Activated T-helper 17 cell treated with anti-CD3 and anti-CD28 coated beads, Interleukin-2, amount 50 U/mL, for 72 hours (primary cell): ENCODE measurements at regions not wholly inside any gene's neighbourhood (a gene's known extent, or its start where the extent isn't known, plus 50 kb on each side); places are given as distances from the start of the nearest gene placed in this dataset.

ENCODE experiments used
- ATAC-seq: fragments of 150-1000 bp; cut with Tn5 transposase; replicated peaks from 2 replicates; pipeline ENCODE4 v1.10.0; 2021; ENCODE audit warnings: mild to moderate bottlenecking, moderate library complexity
- H3K27ac Mint-ChIP-seq: one replicate; pipeline ENCODE4 v1.8.0; 2022; ENCODE audit warnings: mixed read lengths
- H3K27me3 Mint-ChIP-seq: one replicate; pipeline ENCODE4 v1.8.0; 2022; ENCODE audit warnings: mixed read lengths
- H3K36me3 Mint-ChIP-seq: one replicate; pipeline ENCODE4 v1.8.0; 2022; ENCODE audit warnings: low read depth, mild to moderate bottlenecking, mixed read lengths
- H3K4me1 Mint-ChIP-seq: one replicate; pipeline ENCODE4 v1.8.0; 2022; ENCODE audit warnings: mixed read lengths
- H3K4me3 Mint-ChIP-seq: one replicate; pipeline ENCODE4 v1.8.0; 2022; ENCODE audit warnings: mild to moderate bottlenecking, mixed read lengths
- H3K9me3 Mint-ChIP-seq: one replicate; pipeline ENCODE4 v1.8.0; 2022; ENCODE audit warnings: mixed read lengths

DNA sequence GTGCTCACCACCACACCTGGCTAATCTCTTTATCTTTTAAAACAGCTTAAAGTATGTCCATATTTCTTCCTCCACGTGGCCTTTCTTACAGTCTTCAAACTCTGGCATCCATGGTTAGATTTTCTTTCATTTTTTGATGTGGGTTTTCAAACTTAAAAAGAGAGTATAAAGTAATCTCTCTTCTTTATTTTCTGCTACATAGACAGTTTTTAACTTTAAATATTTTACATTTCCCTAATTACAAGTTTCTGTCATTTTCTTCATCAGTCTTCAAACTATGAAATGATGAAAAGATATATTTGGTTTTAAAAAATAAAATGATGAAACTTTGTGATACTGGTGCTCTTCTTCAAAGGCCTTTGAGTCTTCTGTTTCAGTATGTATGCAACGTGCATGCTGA is 143.5 kb upstream of the ESRRG start:
- Mint-ChIP-seq H3K4me1 (no peaks in the 10 kb centered on the region), H3K4me3 (no peak overlapping the region), H3K27ac (no peak overlapping the region), H3K36me3 (no peaks in the 10 kb centered on the region), H3K27me3 (no peaks in the 10 kb centered on the region), H3K9me3 (peaks cover 4% of the 10 kb centered on the region)
- ATAC-seq, result no peak

DNA sequence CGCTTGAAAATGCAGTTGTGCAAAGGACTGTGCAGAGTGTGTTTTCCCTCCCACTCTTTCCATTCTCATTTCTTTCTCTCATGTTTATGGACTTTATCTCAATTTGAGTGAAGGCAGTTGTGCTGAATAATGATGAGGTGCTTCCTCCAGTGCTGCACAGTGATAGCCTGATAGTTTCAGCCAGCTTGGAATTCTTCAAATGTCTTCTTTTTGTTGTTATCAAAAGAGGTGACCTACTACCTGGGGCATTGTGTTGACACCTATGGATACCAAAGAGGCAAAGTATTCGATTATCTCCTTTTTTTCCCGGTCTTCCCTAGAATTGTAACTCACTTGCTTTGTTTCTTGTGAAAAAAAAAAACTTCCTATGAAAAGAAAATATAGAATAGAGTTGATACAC is 132.6 kb upstream of the ESRRG start:
- H3K4me1 Mint-ChIP-seq, result no peaks in the 10 kb centered on the region
- peaks cover 18% of the 10 kb centered on the region for H3K9me3 Mint-ChIP-seq
- H3K4me3 Mint-ChIP-seq, result no peak overlapping the region
- no peaks in the 10 kb centered on the region for H3K27me3 Mint-ChIP-seq
- ATAC-seq, result no peak
- no peaks in the 10 kb centered on the region for H3K36me3 Mint-ChIP-seq
- H3K27ac Mint-ChIP-seq, result no peak overlapping the region

GRCh38 chr1:216854836-216855484 is 131.7 kb upstream of the ESRRG start:
- H3K36me3 Mint-ChIP-seq, result no peaks in the 10 kb centered on the region
- no peak overlapping the region for H3K4me3 Mint-ChIP-seq
- H3K27ac Mint-ChIP-seq, result no peak overlapping the region
- H3K4me1 Mint-ChIP-seq, result no peaks in the 10 kb centered on the region
- peaks cover 15% of the 10 kb centered on the region for H3K9me3 Mint-ChIP-seq
- H3K27me3 Mint-ChIP-seq, result no peaks in the 10 kb centered on the region
- ATAC-seq, result no peak

DNA sequence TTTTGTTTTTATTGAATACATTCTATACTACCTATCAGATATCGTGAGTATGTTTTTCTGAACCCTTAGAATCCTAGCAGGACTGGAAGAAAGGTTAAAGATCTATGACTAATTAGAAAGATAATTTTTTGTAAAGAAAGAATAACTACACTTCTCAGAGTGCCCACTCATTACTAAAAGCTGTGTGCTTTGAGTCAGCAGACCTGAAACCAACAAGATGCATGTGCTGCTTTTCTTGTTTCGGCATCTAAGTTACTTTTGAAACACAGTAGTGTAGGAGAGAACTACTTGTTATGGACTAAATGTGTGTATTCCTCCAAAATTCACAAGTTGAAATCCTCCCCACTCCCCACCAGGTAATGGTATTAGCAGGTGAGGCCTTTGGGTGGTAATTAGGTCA is 127.8 kb upstream of the ESRRG start:
- H3K9me3 Mint-ChIP-seq, result peaks cover 12% of the 10 kb centered on the region

DNA sequence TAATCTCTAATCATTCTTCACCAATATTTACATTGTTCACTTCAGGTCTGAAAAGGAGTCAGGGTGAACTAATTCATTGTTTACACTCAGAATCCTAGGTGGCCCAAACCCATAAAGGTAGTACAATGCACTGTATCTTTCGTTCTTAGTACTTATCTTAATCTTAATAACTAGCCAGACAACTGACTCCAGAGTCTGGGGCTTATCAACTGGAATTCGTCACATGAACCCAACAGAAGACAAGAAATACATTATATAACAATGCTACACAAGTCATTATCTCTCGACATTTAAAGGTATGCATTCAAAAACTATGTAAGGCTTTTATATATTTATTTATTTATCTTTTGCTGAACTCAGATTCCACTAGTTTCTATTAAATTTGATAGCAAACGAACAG is 125.9 kb upstream of the ESRRG start:
- Mint-ChIP-seq H3K4me1 (no peaks in the 10 kb centered on the region), H3K36me3 (no peaks in the 10 kb centered on the region), H3K4me3 (no peak overlapping the region), H3K27ac (no peak overlapping the region), H3K9me3 (peaks cover 18% of the 10 kb centered on the region), H3K27me3 (no peaks in the 10 kb centered on the region)
- ATAC-seq, result no peak

More for the DNA sequence above, 127.8 kb upstream of the ESRRG start:
- H3K27me3 Mint-ChIP-seq, result no peaks in the 10 kb centered on the region
- no peaks in the 10 kb centered on the region for H3K4me1 Mint-ChIP-seq
- ATAC-seq, result no peak
- H3K4me3 Mint-ChIP-seq, result no peak overlapping the region
- H3K36me3 Mint-ChIP-seq, result no peaks in the 10 kb centered on the region
- no peak overlapping the region for H3K27ac Mint-ChIP-seq

- H3K4me1 Mint-ChIP-seq, result no peaks in the 10 kb centered on the region
Measured at GRCh38 chr1:216847397-216848036, 124.3 kb upstream of the ESRRG start.

DNA sequence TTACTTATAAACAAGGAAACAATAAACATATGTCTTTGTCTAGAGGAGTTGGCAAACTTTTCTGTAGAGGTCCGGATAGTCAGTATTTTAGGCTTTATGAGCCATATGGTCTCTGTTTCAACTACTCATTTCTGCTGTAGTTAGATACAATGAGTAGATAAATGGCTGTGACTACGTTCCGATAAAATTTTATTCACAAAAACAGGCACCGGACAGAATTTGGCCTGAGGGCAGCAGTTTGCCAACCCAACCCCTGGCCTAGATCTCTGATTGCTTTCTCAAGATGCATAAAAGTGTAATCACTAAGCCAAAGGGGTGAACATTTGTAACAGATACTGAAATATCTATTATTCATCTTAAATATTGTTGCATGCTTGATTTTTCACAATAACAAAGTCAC is 123.1 kb upstream of the ESRRG start:
- no peaks in the 10 kb centered on the region for H3K27me3 Mint-ChIP-seq
- no peak for ATAC-seq
- peaks cover 9% of the 10 kb centered on the region for H3K9me3 Mint-ChIP-seq

More at GRCh38 chr1:216847397-216848036, 124.3 kb upstream of the ESRRG start:
- Mint-ChIP-seq H3K27ac (no peak overlapping the region), H3K9me3 (peaks cover 11% of the 10 kb centered on the region), H3K4me3 (no peak overlapping the region), H3K36me3 (no peaks in the 10 kb centered on the region), H3K27me3 (no peaks in the 10 kb centered on the region)
- ATAC-seq, result no peak

GRCh38 chr1:216843409-216843808 is 120.2 kb upstream of the ESRRG start:
- Mint-ChIP-seq H3K36me3 (no peaks in the 10 kb centered on the region), H3K4me1 (no peaks in the 10 kb centered on the region), H3K9me3 (peaks cover 17% of the 10 kb centered on the region), H3K4me3 (no peak overlapping the region), H3K27me3 (no peaks in the 10 kb centered on the region), H3K27ac (no peak overlapping the region)
- ATAC-seq, result no peak

More for the DNA sequence above, 123.1 kb upstream of the ESRRG start:
- Mint-ChIP-seq H3K36me3 (no peaks in the 10 kb centered on the region), H3K4me3 (no peak overlapping the region), H3K4me1 (no peaks in the 10 kb centered on the region), H3K27ac (no peak overlapping the region)

- no peaks in the 10 kb centered on the region for H3K27me3 Mint-ChIP-seq
- no peaks in the 10 kb centered on the region for H3K36me3 Mint-ChIP-seq
- ATAC-seq, result no peak
- peaks cover 18% of the 10 kb centered on the region for H3K9me3 Mint-ChIP-seq
- H3K4me3 Mint-ChIP-seq, result no peak overlapping the region
- H3K4me1 Mint-ChIP-seq, result no peaks in the 10 kb centered on the region
- H3K27ac Mint-ChIP-seq, result no peak overlapping the region
Measured at GRCh38 chr1:216841165-216841564, 117.9 kb upstream of the ESRRG start.

DNA sequence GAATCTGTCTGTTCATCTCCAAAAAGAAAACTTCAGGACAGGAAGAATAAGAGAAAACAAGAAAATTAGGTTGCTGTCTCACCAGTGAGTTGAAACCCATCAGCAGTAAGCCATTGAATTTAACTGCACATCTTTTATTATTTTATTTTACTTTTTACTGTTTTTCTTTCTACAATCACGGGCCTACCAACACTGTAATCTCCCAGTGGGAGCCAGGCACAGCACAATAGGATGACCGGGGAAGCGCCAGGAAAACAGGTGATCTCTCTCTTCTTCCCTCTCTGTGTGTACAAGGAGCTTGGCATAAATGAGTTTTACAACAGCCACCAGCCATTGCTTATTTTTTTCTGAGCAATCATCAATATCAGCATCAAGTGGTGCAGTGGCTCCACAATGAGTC is 113.1 kb upstream of the ESRRG start:
- H3K36me3 Mint-ChIP-seq, result no peaks in the 10 kb centered on the region
- H3K27me3 Mint-ChIP-seq, result no peaks in the 10 kb centered on the region
- no peaks in the 10 kb centered on the region for H3K4me1 Mint-ChIP-seq
- H3K9me3 Mint-ChIP-seq, result peaks cover 28% of the 10 kb centered on the region
- no peak overlapping the region for H3K4me3 Mint-ChIP-seq
- no peak overlapping the region for H3K27ac Mint-ChIP-seq
- no peak for ATAC-seq

DNA sequence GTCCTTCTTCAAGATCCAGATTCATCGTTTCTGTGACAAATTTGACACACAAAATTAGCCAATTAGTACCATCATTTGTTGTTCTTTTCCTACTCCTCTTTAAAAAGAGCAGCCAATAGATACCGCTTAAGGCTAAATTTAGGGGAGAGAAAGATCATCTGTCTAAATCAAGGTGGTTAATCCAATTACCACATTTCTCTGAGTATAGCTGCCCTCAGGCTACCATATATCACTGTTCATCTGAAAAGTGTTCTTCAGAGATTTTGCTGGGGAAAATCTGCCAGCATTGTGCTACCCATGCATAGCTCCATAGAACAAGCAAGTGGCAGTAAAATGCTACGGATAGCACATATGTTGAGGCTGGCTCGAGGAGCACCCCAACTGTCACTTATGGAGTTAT is 110.3 kb upstream of the ESRRG start:
- no peak overlapping the region for H3K4me3 Mint-ChIP-seq
- H3K27me3 Mint-ChIP-seq, result no peaks in the 10 kb centered on the region
- H3K4me1 Mint-ChIP-seq, result no peaks in the 10 kb centered on the region
- H3K27ac Mint-ChIP-seq, result no peak overlapping the region
- no peaks in the 10 kb centered on the region for H3K36me3 Mint-ChIP-seq
- H3K9me3 Mint-ChIP-seq, result peaks cover 19% of the 10 kb centered on the region
- ATAC-seq, result no peak

- H3K36me3 Mint-ChIP-seq, result no peaks in the 10 kb centered on the region
- peaks cover 21% of the 10 kb centered on the region for H3K9me3 Mint-ChIP-seq
- H3K4me1 Mint-ChIP-seq, result no peaks in the 10 kb centered on the region
- no peak overlapping the region for H3K4me3 Mint-ChIP-seq
- H3K27me3 Mint-ChIP-seq, result no peaks in the 10 kb centered on the region
- no peak for ATAC-seq
- no peak overlapping the region for H3K27ac Mint-ChIP-seq
Measured at GRCh38 chr1:216832192-216832591, 109.0 kb upstream of the ESRRG start.

DNA sequence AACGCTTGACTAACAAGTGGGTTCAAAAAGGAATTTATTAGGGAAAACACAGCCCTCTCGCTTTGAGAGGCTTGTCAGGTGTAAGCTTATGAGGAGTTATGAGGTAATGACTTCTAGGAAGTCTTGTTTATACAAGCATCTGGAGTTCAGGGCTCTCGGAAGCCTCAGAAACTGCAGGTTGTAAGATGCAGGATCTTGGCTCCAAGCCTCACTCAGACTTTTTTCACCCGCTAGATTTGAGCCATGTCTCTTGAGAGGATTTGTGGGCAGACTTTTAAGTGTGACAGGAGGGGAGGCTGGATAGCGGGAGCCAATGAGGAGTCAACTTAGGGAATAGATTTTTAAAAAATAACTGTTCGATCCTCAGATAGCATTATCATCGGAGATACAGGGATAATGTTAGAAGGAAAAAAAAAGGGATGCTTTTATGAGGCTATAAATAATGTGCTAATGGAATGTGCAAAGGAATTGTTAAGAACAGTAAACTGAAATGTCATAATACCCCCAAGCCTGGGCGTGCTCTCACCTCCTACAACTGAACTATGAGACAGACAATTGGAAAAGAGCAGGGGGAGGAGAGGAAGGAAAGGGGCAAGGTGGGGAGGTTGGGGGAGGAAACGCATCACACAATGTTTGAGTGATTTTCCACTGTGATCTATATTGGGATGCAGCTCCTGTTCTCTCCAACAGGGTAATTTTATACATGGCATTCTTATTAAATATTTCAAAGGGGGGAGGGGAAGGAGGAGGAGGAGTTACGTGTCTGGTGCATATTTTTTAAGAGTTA is 107.4 kb upstream of the ESRRG start:
- H3K4me1 Mint-ChIP-seq, result no peaks in the 10 kb centered on the region
- no peaks in the 10 kb centered on the region for H3K36me3 Mint-ChIP-seq
- H3K27ac Mint-ChIP-seq, result no peak overlapping the region
- peaks cover 24% of the 10 kb centered on the region for H3K9me3 Mint-ChIP-seq
- H3K4me3 Mint-ChIP-seq, result no peak overlapping the region
- no peaks in the 10 kb centered on the region for H3K27me3 Mint-ChIP-seq
- no peak for ATAC-seq

DNA sequence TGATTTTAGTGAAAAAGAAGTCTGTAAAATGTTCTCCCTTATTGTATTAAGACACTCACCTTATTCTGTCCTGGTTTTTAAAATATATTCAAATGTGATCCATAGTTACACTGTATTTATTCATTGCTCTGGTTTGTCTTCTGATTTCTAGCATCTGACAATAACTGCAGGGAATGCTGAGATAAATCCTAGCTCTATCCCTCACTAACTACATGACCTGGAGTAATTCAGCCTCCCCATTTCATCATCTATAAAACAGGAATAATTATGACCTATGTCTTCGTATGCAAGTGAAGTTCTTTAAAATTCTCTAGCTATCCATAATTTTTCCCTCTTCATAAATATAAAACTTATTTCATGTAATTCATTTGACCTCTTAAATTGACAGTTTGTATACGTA is 104.0 kb upstream of the ESRRG start:
- H3K27ac Mint-ChIP-seq, result no peak overlapping the region
- peaks cover 13% of the 10 kb centered on the region for H3K9me3 Mint-ChIP-seq
- no peak for ATAC-seq
- no peaks in the 10 kb centered on the region for H3K4me1 Mint-ChIP-seq
- H3K27me3 Mint-ChIP-seq, result no peaks in the 10 kb centered on the region
- H3K4me3 Mint-ChIP-seq, result no peak overlapping the region
- no peaks in the 10 kb centered on the region for H3K36me3 Mint-ChIP-seq

GRCh38 chr1:216826646-216827045 is 103.4 kb upstream of the ESRRG start:
- ATAC-seq, result no peak
- Mint-ChIP-seq H3K27ac (no peak overlapping the region), H3K4me3 (no peak overlapping the region), H3K4me1 (no peaks in the 10 kb centered on the region), H3K9me3 (peaks cover 13% of the 10 kb centered on the region), H3K27me3 (no peaks in the 10 kb centered on the region), H3K36me3 (no peaks in the 10 kb centered on the region)
